NCI-H2081 treated with DMSO at 0.1 percent for 48 hours (cell line): ENCODE measurements at regions not wholly inside any gene's neighbourhood (a gene's known extent, or its start where the extent isn't known, plus 50 kb on each side); places are given as distances from the start of the nearest gene placed in this dataset.
A peak's percentile ranks its signal among the peaks of the same experiment; 100 is the strongest.
"Not testable (repeated sequence)": the region's sequence is repeated elsewhere in the genome, so short reads cannot be mapped to it uniquely, and the experiment has no call there.

Experiments
- DNase-seq: peaks from one replicate; lab custom pipeline; 2025; lab: John Stamatoyannopoulos, UW

DNA sequence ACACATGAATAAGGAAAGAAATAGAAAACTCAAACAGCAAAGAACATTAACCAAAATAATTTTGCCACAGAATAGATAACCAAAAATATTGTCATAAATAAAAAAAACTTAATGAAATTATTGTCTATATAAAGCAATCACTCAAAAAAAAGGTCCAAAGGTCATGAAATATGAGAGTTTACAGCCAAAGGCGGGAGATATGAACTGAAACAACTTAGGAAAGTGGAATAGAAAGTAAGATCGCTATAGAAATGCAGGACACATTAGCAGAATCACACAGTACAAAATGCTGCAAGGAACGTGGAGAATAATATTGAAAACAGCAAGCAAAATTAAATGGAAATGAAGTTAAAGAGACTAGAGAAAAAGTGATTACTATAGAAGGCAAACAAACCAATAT, 375.0 kb upstream of the ARHGEF26 start:
- DNase-seq = no peak

DNA sequence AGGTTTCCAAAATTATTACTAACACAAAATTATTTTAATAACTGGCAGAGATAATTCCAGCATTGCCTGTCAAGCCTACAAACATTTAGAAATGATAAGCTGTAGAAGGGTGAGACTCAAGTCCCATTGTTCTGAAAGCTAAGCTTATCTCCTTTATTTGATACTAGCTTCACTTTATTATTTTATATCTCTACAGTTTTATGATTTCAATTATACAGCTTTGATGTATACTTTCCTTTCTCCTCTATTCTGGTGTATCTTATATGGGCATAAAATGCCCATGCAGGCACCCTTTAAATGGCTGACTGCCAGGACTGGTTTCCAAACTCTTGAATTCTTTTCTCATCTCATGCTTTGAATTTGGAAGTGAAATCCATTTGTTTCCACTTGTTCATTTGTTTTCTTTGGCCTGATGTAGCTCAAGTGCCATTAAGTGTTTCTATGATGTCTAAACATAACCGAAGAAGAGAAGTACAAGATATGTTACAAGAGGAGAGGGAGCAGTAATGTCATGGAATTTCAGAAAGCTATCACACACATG, 372.1 kb upstream of the ARHGEF26 start:
- no peak for DNase-seq

DNA sequence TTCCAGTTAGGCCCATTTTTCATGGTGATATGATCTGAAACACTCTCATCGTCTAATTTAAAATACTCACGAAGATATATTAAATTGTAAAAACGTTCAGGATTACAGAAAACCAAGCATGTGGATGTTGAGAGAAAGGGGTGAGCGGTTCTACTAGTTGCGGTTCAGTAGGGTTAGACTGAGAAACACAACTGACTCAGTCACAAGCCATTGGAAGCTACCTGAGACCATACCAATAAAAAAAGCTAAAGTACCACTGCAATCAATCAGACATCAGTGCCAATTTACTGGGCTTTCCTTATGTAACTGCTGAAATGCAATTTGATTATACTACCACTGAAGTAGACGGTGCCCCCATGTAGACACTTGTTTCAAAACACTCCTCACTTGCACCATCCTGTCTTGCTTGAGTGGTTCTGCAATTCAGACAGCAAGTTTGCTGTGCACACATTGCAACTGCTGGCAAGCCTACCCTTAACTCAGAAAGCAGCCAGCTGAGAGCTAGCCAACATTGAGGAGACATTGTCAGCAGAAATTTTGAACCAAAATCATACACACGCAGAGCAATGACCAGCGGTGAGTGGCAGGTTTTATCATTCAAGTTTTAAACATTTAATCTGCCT, 368.7 kb upstream of the ARHGEF26 start:
- DNase-seq = no peak

DNA sequence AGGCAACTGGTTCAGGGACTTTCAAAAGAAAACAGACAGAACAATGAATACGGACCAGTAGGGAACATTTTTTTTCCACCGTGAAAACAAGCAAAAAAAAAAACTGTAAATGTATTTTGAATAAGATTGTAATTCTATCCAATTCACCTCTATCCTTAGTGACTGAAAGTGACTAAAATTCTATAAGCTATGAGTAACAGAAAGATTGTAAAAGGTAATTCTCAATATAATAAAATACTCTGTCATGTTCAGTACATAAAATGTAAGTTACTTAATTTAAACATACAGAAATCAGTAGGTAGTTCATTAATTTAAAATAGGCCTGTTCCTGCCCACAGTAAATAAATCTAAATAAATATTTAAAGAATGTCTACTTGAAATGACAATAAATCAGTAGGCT, 368.2 kb upstream of the ARHGEF26 start:
- no peak for DNase-seq

DNA sequence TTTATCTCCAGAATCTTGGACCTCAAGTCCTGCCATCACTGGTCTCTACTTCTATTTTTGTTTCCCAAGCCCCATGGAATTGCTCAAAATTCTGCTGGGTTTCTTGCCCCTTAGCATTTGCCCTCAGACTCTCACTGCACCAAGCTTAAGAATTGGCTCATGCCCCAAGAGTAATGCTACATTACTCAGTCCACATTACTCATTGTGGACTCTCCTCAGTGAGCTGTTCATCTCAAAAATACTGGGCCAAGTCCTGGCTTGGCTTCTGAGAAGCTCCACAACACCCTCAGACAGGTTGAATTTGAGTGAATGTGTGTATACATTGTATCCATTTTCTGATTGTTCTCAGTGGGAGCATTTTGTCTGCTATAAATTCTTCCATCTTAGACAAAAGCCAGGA, 364.4 kb upstream of the ARHGEF26 start:
- DNase-seq = no peak

DNA sequence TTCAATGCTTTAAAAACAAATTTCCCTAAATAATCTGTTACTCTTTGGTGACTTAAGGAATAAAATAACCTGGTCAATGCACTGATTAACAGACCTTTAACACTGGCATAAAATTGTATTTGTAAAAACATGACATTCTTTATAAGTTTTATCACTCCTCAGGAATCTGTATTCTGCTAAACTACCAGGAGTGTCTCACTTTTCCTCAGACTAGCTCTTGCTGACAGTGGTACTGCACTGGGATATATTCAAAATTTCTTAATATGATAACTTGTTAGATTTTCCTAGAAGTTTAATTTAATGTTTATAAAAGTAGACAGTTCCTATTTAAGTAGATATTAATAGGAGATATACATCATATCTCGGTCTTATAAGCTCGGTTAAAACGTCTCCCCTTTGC, 363.4 kb upstream of the ARHGEF26 start:
- DNase-seq = no peak

DNA sequence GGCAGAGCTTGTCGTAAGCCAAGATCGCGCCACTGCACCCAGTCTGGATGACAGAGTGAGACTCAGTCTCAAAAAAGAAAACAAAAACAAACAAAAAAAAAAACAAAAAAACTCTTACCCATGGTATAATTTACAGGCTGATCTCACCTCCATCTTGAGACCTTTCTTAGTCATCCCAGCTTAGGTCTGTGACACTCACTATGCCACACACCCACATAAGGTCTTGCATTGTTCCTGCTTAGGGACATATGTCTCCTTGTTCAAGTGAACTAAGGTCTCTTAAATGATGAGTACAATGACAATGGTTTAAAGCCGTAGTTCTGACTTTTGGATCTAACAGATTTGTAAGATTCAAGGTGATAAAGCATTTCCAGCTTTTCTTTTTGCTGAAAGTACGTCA, 360.2 kb upstream of the ARHGEF26 start:
- no peak for DNase-seq

DNA sequence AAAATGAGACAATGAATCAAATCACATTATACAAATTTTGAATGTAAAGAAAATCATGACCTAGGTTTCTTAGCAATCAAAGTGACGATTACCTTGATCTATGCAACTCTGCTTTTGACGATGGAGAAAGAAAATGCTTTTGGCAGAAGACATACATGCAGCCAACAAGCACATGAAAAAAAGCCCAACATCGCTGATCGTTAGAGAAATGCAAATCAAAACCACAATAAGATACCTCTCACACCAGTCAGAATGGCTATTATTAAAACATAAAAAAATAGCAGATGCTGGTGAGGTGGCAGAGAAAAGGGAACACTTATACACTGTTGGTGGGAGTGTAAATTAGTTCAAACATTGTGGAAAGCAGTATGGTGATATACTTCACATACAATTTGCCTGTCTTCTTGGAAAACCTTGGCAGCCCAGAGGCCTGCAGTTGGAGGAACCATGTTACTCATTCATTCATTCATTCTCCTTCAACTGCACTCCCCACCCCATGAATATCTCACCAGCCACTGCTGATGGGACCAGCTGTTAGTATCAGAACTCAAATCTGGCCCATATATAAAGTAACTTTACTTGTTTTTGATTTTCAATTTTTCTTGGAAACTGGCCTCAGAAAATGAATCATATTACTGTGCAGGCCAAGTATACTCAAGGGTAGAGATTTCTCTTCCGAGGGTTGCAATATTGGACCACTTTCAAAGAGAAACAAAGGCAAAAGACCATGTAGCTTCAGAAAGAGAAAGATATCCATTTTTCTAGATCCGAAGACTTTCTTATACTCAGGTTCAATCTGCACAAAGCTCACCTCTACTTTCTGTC, 358.6 kb upstream of the ARHGEF26 start:
- DNase-seq = no peak

DNA sequence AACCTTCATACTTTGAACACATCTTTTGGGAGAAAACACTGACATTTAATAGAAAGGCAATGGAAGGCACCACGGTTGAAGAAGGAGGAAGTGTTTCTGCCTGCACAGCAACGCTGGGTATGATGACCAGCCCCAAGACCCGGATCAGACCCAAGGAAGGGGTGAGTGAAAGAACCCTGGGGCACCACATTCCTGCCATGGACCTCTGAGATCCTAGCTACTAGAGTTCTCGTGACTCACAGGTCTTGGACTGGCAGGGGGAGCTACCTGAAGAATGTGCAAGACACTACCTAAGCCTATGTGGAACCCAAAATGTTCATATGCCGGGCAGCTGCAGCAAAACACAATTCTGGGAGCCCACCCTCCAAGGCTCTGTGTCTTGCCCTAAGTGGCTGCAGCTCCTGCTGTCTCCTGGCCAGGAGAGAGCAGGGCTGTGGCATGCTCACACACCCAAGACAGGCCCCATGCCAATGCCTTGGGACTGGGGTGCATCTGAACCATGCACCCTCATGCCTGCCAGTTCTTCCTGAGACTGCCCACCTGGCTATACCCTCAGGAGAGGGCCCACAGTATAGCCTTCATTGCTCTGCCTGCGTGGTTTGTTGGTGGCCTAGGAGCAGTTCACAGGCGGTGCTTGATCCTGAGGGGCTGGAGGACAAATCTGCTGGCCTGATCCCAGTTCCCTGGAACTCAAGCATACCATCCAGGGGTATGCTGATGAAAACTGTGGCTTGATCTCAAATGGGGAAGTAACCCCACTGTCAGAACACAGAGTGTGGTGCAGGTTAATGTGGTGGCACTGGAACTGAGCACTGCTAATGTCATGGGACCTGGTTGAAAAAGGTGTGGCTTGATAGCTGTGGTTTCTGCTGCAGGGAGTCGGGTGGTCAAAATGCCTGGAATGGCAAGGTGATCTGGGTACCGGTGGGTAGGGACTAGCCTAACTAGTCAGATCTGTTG, 353.3 kb upstream of the ARHGEF26 start:
- DNase-seq = no peak

DNA sequence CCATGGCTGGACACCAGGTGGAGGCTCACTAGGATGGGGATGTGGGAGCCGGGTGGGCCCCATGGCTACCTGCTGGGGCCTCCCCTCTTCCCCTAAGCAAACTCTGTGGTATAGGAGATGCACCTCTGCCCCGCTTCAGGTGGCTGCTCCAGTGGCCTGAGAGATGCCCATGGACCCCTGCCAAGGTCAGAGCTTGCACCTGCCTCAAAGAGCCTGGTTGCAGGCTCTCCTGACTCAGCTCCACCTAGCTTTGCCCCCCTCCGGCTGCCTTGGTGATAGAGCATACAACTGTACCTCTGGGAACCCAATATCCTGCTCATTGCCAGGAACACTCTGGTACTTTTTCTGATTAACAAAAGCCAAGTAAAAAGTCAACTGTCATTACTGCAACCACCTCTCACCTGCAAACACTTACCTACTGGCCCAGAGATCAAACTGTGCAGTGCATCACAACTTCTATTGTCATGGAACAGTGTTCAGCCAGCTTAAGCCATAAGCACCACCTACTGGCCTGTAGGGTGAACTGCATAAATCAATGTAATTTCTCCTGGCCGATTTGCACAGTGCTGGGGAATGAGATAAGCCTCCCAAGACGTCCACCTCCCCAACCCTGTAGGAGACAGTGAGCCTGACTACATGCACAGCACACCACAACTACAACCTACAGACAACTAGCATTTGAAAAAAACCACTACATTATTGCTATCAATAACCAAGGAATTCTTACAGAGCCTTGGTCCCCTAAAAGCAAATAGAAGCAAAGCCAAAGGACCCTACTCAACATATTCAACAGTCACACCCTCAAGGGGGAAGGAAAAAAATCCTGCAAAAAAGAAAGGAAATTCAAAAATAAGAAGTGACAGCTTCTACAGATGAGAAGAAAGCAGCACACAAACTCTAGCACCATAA, 352.4 kb upstream of the ARHGEF26 start:
- DNase-seq = peak; percentile 32

DNA sequence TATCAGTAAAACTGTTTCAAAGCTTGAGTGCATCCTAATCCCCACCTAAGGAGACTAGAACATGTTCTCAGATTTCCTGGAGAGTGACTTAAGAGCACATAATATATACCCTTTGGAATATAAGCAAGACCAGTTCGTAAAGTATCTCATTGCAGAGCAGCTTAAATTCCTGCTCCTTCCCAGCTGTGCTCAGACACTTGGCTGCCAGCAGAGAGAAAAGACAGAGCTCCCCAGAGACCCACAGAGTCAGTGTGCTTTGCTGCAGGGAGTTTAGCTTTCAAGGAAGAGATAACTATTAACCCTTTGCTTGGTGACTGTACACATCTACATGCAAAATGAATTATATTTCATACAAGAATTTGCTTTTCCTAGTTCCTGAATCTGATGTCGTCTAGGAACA, 338.1 kb upstream of the ARHGEF26 start:
- no peak for DNase-seq

DNA sequence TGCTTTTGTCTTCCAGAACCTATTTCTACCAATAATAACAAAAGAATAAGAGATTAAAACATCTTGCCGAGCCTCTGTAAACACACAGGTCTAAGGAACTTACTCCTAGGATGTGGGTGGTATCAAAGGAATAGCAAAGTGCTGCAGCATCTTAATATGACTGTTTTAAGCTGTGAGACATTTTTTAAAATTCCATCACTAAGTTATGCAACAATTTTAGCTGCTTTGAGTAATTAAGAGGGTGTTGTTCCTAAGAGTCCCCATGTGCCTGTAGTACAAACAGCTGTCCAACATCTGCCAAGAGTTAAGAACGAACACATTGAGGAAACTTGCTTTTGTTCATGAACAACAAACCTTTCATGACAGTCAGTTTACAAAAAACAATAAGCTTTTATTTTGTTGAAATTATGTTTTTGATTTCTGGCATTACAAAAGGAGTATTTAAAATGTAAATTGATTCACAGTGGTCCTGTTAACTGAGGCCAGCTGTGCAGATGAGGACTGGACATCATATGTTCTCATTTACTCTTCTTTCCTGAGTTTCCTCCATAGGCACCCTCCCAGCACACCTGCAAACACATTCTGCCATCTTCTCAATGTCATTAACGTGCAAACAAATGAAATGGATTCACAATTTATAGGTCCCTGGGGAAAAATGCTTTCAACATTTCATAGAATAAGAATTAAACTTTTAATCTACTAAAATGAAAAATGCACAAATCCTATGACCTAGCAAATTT, 337.3 kb upstream of the ARHGEF26 start:
- DNase-seq = no peak

DNA sequence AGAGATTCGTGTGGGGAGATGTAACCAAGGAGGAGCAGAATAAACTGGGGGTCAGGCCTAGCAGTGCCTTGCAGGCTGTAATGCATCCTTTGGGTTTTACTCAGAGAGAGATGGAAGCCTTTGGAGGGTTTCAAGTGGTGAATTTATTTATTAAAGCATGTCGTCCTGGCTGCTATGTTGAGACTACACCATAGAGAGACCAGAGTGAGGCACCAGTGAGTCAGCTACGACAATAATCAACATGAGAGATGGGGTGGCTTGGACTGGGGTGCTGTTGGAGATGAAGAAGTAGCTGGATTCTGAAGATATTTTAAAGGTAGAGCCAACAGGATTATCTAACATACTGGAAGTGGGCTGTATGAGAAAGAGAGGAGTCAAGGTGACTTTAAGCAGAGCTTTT, 335.3 kb upstream of the ARHGEF26 start:
- DNase-seq = no peak

DNA sequence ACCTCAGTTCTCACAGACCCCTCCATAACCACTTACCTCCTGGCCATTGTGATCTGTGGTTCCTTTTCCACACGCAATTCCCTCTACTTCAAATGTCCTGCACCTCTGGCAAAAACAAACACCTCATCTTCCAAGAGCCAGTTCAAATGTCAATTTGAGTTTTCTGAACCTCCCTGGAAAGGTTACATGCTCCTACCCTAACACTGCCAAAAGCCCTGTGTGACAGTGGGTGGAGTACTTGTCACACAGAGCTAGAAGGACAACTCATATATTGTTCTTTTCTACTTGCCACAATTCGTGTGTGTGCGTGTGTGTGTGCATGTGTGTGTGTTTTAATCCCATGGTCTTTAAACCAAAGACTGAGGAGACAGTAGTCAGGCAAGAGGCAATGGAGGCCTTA, 331.8 kb upstream of the ARHGEF26 start:
- DNase-seq = no peak

DNA sequence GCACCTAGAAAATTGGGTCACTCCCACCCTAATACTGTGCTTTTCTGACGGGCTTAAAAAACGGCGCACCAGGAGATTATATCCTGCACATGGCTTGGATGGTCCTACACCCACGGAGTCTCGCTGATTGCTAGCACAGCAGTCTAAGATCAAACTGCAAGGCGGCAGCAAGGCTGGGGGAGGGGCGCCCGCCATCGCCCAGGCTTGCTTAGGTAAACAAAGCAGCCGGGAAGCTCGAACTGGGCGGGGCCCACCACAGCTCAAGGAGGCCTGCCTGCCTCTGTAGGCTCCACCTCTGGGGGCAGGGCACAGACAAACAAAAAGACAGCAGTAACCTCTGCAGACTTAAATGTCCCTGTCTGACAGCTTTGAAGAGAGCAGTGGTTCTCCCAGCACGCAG, 324.1 kb upstream of the ARHGEF26 start:
- DNase-seq = not testable (repeated sequence)

DNA sequence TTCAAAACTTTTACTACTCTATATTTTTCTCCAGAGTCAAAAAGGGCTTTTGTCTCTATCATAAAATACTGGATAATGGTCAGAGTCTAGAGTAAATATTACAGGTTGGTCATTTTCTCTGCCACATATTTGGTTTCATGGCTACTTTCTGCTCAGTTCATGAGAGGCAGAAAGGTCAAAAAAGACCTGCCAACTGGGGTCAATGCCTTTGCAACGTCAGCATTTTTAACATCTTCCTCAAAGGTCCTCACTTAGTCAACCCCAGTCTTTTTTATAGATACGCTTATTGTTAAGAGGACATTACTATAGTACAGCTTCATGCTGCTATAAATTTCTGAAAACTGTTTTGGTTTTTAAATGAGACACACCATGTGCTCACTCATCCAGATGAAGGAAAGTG, 312.1 kb upstream of the ARHGEF26 start:
- no peak for DNase-seq

DNA sequence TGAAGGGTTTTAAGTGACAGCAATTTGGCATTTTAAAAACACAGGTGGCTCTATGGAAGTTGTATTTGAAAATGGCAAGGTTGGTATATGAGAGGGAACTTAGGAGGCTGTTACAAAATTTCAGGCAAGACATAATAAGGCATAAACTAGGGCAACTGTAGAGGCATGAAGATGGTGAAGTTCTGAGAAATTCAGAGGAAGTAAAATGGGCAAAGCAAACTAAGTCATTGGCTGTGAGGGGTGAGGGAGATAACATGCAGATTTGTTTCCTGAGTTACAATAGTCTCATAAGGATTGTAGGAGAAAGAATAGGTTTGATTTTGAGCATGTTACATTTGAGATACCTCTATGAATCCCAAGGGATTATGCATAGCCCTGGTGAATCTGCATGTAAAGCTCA, 302.9 kb upstream of the ARHGEF26 start:
- DNase-seq = no peak

DNA sequence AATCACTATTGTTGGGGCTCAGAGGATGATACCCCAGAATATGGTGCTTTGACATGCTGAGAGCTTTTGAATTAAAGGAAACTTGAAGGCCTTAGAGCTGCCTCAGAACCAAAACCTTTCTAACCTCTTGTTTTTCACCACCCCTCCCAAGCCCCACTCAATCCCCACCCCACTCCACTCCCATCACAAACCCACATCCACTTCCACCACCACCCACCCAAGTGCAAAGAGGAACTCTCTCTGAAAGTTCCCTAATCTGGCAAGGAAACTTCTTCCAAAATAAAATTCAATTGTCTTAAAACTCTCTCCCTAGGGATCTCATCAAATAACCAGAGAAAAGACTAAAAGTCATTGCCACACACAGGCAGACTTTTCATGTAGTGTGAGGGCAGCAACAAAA, 301.2 kb upstream of the ARHGEF26 start:
- DNase-seq = no peak

DNA sequence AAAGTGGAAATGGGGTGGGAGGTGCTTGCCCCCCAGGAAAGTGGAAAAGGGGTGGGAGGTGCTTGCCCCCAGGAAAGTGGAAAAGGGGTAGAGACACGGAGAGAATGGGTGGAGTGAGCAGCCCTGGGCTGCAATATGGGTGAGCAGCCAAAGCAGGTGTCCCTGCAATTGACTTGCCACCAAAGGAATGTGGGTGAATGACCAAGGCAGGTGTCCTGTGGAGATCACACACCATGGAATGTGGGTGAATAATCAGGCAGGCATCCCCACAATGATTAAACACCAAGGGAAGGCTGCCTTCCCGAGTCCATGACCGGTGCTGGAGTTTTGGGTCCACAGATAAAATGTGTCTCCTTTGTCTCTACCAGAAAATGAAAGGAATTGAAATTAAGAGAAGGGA, 292.8 kb upstream of the ARHGEF26 start:
- not testable (repeated sequence) for DNase-seq

DNA sequence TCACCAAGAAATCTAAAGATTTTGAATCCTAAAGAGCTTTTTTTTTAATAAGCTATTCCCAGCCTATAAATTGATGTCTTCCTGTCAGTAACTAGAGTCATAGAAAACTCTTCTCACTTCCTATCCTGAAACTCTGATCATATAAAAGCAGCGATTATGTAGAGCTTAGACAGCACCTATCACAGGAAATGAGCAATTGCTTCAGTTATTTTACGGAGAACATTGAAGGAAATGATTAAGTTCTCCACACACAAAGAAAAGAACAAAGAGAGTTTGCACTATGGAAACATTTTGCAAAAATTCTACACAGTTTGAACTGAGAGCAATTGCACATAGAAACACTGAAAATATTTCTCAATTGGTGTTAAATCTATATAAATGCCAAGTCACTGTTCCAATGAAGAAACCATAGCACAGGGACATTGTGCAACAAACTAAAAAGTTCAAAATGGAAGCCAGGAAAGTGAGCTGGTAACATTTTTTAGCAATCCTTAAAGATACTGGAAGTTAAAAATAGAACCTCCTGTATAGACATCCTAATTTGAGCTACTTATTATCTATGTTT, 291.5 kb upstream of the ARHGEF26 start:
- no peak for DNase-seq
